H1 (cell line): ENCODE measurements at regions not wholly inside any gene's neighbourhood (a gene's known extent, or its start where the extent isn't known, plus 50 kb on each side); places are given as distances from the start of the nearest gene placed in this dataset.

Experiments used
- CTCF ChIA-PET: fragments of 300-600 bp; sonication (Branson Sonifier 250); formaldehyde crosslinking; loops from one replicate; lab custom pipeline; 2021; ENCODE audit not compliant: partially characterized antibody; lab: Charles Lee
- POLR2A ChIA-PET: fragments of 300-600 bp; sonication (Branson Sonifier 250); formaldehyde crosslinking; loops from one replicate; lab custom pipeline; 2021; ENCODE audit warnings: inconsistent platforms; ENCODE audit not compliant: partially characterized antibody; lab: Charles Lee
- DNase-seq, 2 experiments: peaks; one replicate each; pipeline versions ENCODE4 v3.0.0 to v3.0.0-alpha.2; 2010 to 2022; ENCODE audit warnings: low spot score in 2 of 2, low read depth in 1 of 2, mixed read lengths in 1 of 2
- FAIRE-seq: peaks from 2 replicates; lab custom pipeline; 2011; peaks lifted over from hg19 to GRCh38; lab: Jason Lieb, UNC
- H2AFZ ChIP-seq: 2 replicates; pipeline ENCODE4 v1.8.1; 2012; ENCODE audit warnings: low read length, inconsistent platforms
- H2AK5ac ChIP-seq: 2 replicates; pipeline ENCODE4 v1.6.1; 2013; ENCODE audit warnings: low read depth, low read length
- H2BK120ac ChIP-seq: replicated peaks from 2 replicates; pipeline ENCODE3; 2013; ENCODE audit warnings: low read depth, low read length, inconsistent platforms
- H2BK12ac ChIP-seq: 2 replicates; pipeline ENCODE4 v1.6.1; 2013; ENCODE audit warnings: low read depth, low read length
- H2BK15ac ChIP-seq: 2 replicates; pipeline ENCODE4 v1.6.1; 2013; ENCODE audit warnings: low read length
- H2BK20ac ChIP-seq: 2 replicates; pipeline ENCODE4 v1.6.1; 2013; ENCODE audit warnings: low read length
- H2BK5ac ChIP-seq: 2 replicates; pipeline ENCODE4 v1.6.1; 2013; ENCODE audit warnings: low read depth, low read length
- H3K14ac ChIP-seq: 2 replicates; pipeline ENCODE4 v1.6.1; 2013; ENCODE audit warnings: inconsistent platforms; ENCODE audit not compliant: insufficient read length
- H3K18ac ChIP-seq: 2 replicates; pipeline ENCODE4 v1.6.1; 2013; ENCODE audit warnings: low read length; ENCODE audit errors: extremely low read depth
- H3K23ac ChIP-seq: 2 replicates; pipeline ENCODE4 v1.6.1; 2013; ENCODE audit warnings: inconsistent platforms; ENCODE audit not compliant: insufficient read length
- H3K23me2 ChIP-seq: 2 replicates; pipeline ENCODE4 v1.6.1; 2013; ENCODE audit warnings: low read depth, low read length
- H3K27ac ChIP-seq: 2 replicates; pipeline ENCODE4 v1.6.1; 2011; ENCODE audit warnings: low read depth, low read length, inconsistent platforms
- H3K27me3 ChIP-seq, 4 experiments: replicated peaks in 1 of 4; 1 replicate in 1 of 4; 2 replicates in 3 of 4; pipeline versions ENCODE4 v1.6.1 to v1.8.1; 2011 to 2013; ENCODE audit warnings: low read length in 3 of 4, mild to moderate bottlenecking in 3 of 4, inconsistent platforms in 2 of 4, mixed read lengths in 2 of 4, moderate library complexity in 1 of 4; ENCODE audit not compliant: control insufficient read depth in 3 of 4, insufficient read depth in 3 of 4; ENCODE audit errors: extremely low read depth in 1 of 4
- H3K36me3 ChIP-seq, 4 experiments: 2 replicates each; pipeline versions ENCODE4 v1.6.1 to v1.8.1; 2011 to 2013; ENCODE audit warnings: mild to moderate bottlenecking in 4 of 4, low read length in 3 of 4, moderate library complexity in 2 of 4, control low read depth in 1 of 4, inconsistent platforms in 1 of 4; ENCODE audit not compliant: insufficient read depth in 4 of 4, control insufficient read depth in 2 of 4
- H3K4ac ChIP-seq: replicated peaks from 2 replicates; pipeline ENCODE3; 2013; ENCODE audit warnings: low read length, low read depth, mixed read lengths, inconsistent platforms; ENCODE audit not compliant: insufficient read length
- H3K4me1 ChIP-seq, 4 experiments: replicated peaks in 1 of 4; 1 replicate in 1 of 4; 2 replicates in 3 of 4; pipeline versions ENCODE4 v1.6.1 to v1.8.1; 2011 to 2013; ENCODE audit warnings: low read length in 3 of 4, inconsistent platforms in 2 of 4, mixed read lengths in 1 of 4; ENCODE audit not compliant: insufficient read depth in 4 of 4, control insufficient read depth in 3 of 4
- H3K4me2 ChIP-seq, 2 experiments: 2 replicates each; pipeline versions ENCODE4 v1.6.1 to v1.8.1; 2011 to 2013; ENCODE audit warnings: low read depth in 2 of 2, low read length in 2 of 2, control low read depth in 1 of 2, inconsistent platforms in 1 of 2, mild to moderate bottlenecking in 1 of 2; ENCODE audit not compliant: insufficient read depth in 1 of 2
- H3K4me3 ChIP-seq, 4 experiments: fragments of 200-600, 300-600 bp in 1 of 4; sonication (generic), shearing (Covaris generic), sonication (Bioruptor Twin) in 1 of 4; 2 replicates each; pipeline versions ENCODE4 v1.5.1 to v1.8.1; 2011 to 2016; ENCODE audit warnings: low read length in 4 of 4, low read depth in 3 of 4, control low read depth in 2 of 4, inconsistent platforms in 2 of 4, mild to moderate bottlenecking in 2 of 4, mixed read lengths in 1 of 4, moderate library complexity in 1 of 4; ENCODE audit not compliant: insufficient read depth in 2 of 4; ENCODE audit errors: extremely low read depth in 1 of 4
- H3K56ac ChIP-seq: replicated peaks from 2 replicates; pipeline ENCODE3; 2013; ENCODE audit warnings: low read depth, mild to moderate bottlenecking, mixed read lengths, low read length, inconsistent platforms; ENCODE audit not compliant: insufficient read length
- H3K79me1 ChIP-seq: 2 replicates; pipeline ENCODE4 v1.6.1; 2013; ENCODE audit warnings: low read depth, low read length, control low read depth
- H3K79me2 ChIP-seq, 2 experiments: 2 replicates each; pipeline versions ENCODE4 v1.6.1 to v1.8.1; 2012 to 2013; ENCODE audit warnings: low read length in 2 of 2, mild to moderate bottlenecking in 2 of 2, inconsistent platforms in 1 of 2; ENCODE audit not compliant: insufficient read depth in 2 of 2, control insufficient read depth in 1 of 2
- H3K9ac ChIP-seq, 4 experiments: replicated peaks in 1 of 4; 1 replicate in 1 of 4; 2 replicates in 3 of 4; pipeline versions ENCODE4 v1.6.1 to v1.8.1; 2011 to 2013; ENCODE audit warnings: low read depth in 3 of 4, low read length in 3 of 4, control low read depth in 2 of 4, mild to moderate bottlenecking in 2 of 4, moderate library complexity in 2 of 4, inconsistent platforms in 1 of 4; ENCODE audit errors: extremely low read depth in 1 of 4
- H3K9me3 ChIP-seq, 2 experiments: 2 replicates each; pipeline versions ENCODE4 v1.6.1 to v1.8.1; 2012 to 2013; ENCODE audit warnings: mild to moderate bottlenecking in 2 of 2, moderate library complexity in 2 of 2, control low read depth in 1 of 2, inconsistent platforms in 1 of 2, low read depth in 1 of 2, low read length in 1 of 2, mixed read lengths in 1 of 2; ENCODE audit not compliant: insufficient read depth in 2 of 2
- H4K20me1 ChIP-seq, 2 experiments: replicated peaks in 1 of 2; 2 replicates each; pipeline versions ENCODE3 to v1.8.1; 2011 to 2013; ENCODE audit warnings: inconsistent platforms in 2 of 2, low read length in 2 of 2, mild to moderate bottlenecking in 1 of 2; ENCODE audit not compliant: insufficient read depth in 2 of 2, control insufficient read depth in 1 of 2
- H4K5ac ChIP-seq: 2 replicates; pipeline ENCODE4 v1.6.1; 2013; ENCODE audit warnings: low read length, low read depth, mixed read lengths, inconsistent platforms; ENCODE audit not compliant: insufficient read length
- H4K8ac ChIP-seq: 2 replicates; pipeline ENCODE4 v1.8.0; 2013; ENCODE audit warnings: mild to moderate bottlenecking, moderate library complexity, low read length, inconsistent platforms; ENCODE audit not compliant: insufficient read depth; ENCODE audit errors: extremely low read depth
- H4K91ac ChIP-seq: replicated peaks from 2 replicates; pipeline ENCODE3; 2013; ENCODE audit warnings: low read length, mixed read lengths, inconsistent platforms; ENCODE audit not compliant: insufficient read length
- ATF2 ChIP-seq: IDR thresholded peaks from 2 replicates; pipeline ENCODE4 v1.6.1; 2012; ENCODE audit warnings: low read length, inconsistent platforms
- BRCA1 ChIP-seq: IDR thresholded peaks from 2 replicates; pipeline ENCODE4 v1.6.1; 2012; ENCODE audit warnings: low read depth, low read length, improper control_type of control experiment
- CTBP2 ChIP-seq: IDR thresholded peaks from 2 replicates; pipeline ENCODE4 v1.7.0; 2011; ENCODE audit warnings: borderline replicate concordance, mild to moderate bottlenecking, moderate library complexity, mixed read lengths, low read length; ENCODE audit not compliant: insufficient read depth, insufficient read length
- EZH2 ChIP-seq: fragments of 200-600 bp; sonication (generic); IDR thresholded peaks from 2 replicates; pipeline ENCODE4 v1.7.1; 2012; ENCODE audit warnings: low read depth, mild to moderate bottlenecking, moderate library complexity, low read length, inconsistent platforms; ENCODE audit not compliant: severe bottlenecking
- FOSL1 ChIP-seq: IDR thresholded peaks from 2 replicates; pipeline ENCODE4 v1.6.1; 2011; ENCODE audit warnings: mild to moderate bottlenecking, low read depth, low read length, moderate library complexity; ENCODE audit not compliant: insufficient read depth
- HDAC2 ChIP-seq, 2 experiments: fragments of 300-600 bp in 1 of 2; sonication (generic) in 1 of 2; IDR thresholded peaks; 2 replicates each; pipeline ENCODE4 v1.6.1; 2011 to 2012; ENCODE audit warnings: low read depth in 2 of 2, low read length in 2 of 2, mild to moderate bottlenecking in 2 of 2, moderate library complexity in 2 of 2, borderline replicate concordance in 1 of 2, inconsistent platforms in 1 of 2
- KDM4A ChIP-seq: IDR thresholded peaks from one replicate; pipeline ENCODE4 v1.7.1; 2012; ENCODE audit warnings: low read depth, mild to moderate bottlenecking, moderate library complexity, low read length, inconsistent platforms; ENCODE audit not compliant: severe bottlenecking
- POLR2A ChIP-seq, 2 experiments: IDR thresholded peaks; 1 replicate in 1 of 2; 2 replicates in 1 of 2; pipeline ENCODE4 v1.6.1; 2011; ENCODE audit warnings: low read depth in 2 of 2, low read length in 2 of 2, mild to moderate bottlenecking in 2 of 2; ENCODE audit errors: control extremely low read depth in 1 of 2
- SP1 ChIP-seq: IDR thresholded peaks from 2 replicates; pipeline ENCODE4 v1.6.1; 2011; ENCODE audit warnings: low read depth, low read length
- SP2 ChIP-seq: IDR thresholded peaks from 2 replicates; pipeline ENCODE4 v1.6.1; 2012; ENCODE audit warnings: mild to moderate bottlenecking, low read length, inconsistent platforms
- SUZ12 ChIP-seq: fragments of 200-600 bp; sonication (generic); IDR thresholded peaks from 2 replicates; pipeline ENCODE4 v1.6.1; 2012; ENCODE audit warnings: mild to moderate bottlenecking, inconsistent platforms, low read length, moderate library complexity, mixed read lengths
- TBP ChIP-seq: IDR thresholded peaks from 2 replicates; pipeline ENCODE4 v1.6.1; 2011; ENCODE audit warnings: low read depth, low read length, improper control_type of control experiment
- TCF12 ChIP-seq: IDR thresholded peaks from 2 replicates; pipeline ENCODE4 v1.6.1; 2011; ENCODE audit warnings: low read depth, mild to moderate bottlenecking, low read length
- WGBS, 2 experiments: shearing (Covaris generic) in 1 of 2; methylation state at CpG; one replicate each; pipeline versions ENCODE4 v1.1.6 to v1.1.7; 2013 to 2015; ENCODE audit warnings: low lambda C conversion rate in 2 of 2, mixed read lengths in 2 of 2, inconsistent platforms in 1 of 2, low coverage in 1 of 2, missing lambda C conversion rate in 1 of 2; ENCODE audit not compliant: insufficient replicate concordance in 2 of 2, insufficient coverage in 1 of 2, insufficient read length in 1 of 2; ENCODE audit errors: extremely low coverage in 1 of 2, missing lambda C conversion rate in 1 of 2; 5-methylcytosine and 5-hydroxymethylcytosine counted together

GRCh38 chr1:213464786-213465460 lies 413.9 kb downstream of the RPS6KC1 start:
- no peaks in the 10 kb centered on the region for H3K9me3 ChIP-seq
- no peak overlapping the region for H3K4me3 ChIP-seq
- H3K4me1 ChIP-seq, result no peaks in the 10 kb centered on the region
- 83% methylated on average over 2 of the region's 2 CpGs; no CpG with 5 or more reads in 1 of the 2 experiments for WGBS, 2 experiments
- H2BK12ac ChIP-seq, result no peak overlapping the region
- no peak overlapping the region for H3K9ac ChIP-seq
- H3K36me3 ChIP-seq, result no peaks in the 10 kb centered on the region
- no peak overlapping the region for H2BK120ac ChIP-seq
- H4K91ac ChIP-seq, result no peak overlapping the region
- ChIA-PET CTCF (no interaction called here), POLR2A (no interaction called here)
- no peak overlapping the region for H2AK5ac ChIP-seq
- H3K23ac ChIP-seq, result no peak overlapping the region
- FAIRE-seq (no peak), DNase-seq (no peak)
- H3K14ac ChIP-seq, result no peak overlapping the region
- H2BK15ac ChIP-seq, result no peak overlapping the region
- H4K5ac ChIP-seq, result no peak overlapping the region
- H2BK5ac ChIP-seq, result no peak overlapping the region
- H3K27me3 ChIP-seq, result no peaks in the 10 kb centered on the region
- H3K56ac ChIP-seq, result no peak overlapping the region
- H2BK20ac ChIP-seq, result no peak overlapping the region
- H3K79me1 ChIP-seq, result no peaks in the 10 kb centered on the region
- H2AFZ ChIP-seq, result no peak overlapping the region
- no peaks in the 10 kb centered on the region for H4K20me1 ChIP-seq
- H4K8ac ChIP-seq, result no peak overlapping the region
- H3K4me2 ChIP-seq, result no peak overlapping the region
- H3K79me2 ChIP-seq, result no peaks in the 10 kb centered on the region
- H3K4ac ChIP-seq, result no peak overlapping the region
- no peak overlapping the region for H3K18ac ChIP-seq
- no peaks in the 10 kb centered on the region for H3K23me2 ChIP-seq
- no peak overlapping the region for H3K27ac ChIP-seq
- TF ChIP-seq EZH2 (no peak), SP1 (no peak), CTBP2 (no peak), TCF12 (no peak), FOSL1 (no peak), HDAC2 (IDR thresholded peaks at IDR 0.05; ENCODE audit: borderline replicate concordance in 1 of 2, low read depth in 2 of 2, low read length in 2 of 2) (no peak), POLR2A (IDR thresholded peaks at IDR 0.05; ENCODE audit: control extremely low read depth in 1 of 2, low read depth in 2 of 2, low read length in 2 of 2) (no peak), KDM4A (no peak), SUZ12 (no peak), ATF2 (no peak), BRCA1 (no peak), TBP (no peak), SP2 (no peak)
